IPS DF 4.7 (cell line): ENCODE measurements at regions not wholly inside any gene's neighbourhood (a gene's known extent, or its start where the extent isn't known, plus 50 kb on each side); places are given as distances from the start of the nearest gene placed in this dataset.
"Not testable (repeated sequence)": the region's sequence is repeated elsewhere in the genome, so short reads cannot be mapped to it uniquely, and the experiment has no call there.

Experiments used
- DNase-seq: peaks from one replicate; pipeline ENCODE4 v3.0.0-alpha.2; 2013; ENCODE audit warnings: low spot score; ENCODE audit errors: extremely low read depth

DNA sequence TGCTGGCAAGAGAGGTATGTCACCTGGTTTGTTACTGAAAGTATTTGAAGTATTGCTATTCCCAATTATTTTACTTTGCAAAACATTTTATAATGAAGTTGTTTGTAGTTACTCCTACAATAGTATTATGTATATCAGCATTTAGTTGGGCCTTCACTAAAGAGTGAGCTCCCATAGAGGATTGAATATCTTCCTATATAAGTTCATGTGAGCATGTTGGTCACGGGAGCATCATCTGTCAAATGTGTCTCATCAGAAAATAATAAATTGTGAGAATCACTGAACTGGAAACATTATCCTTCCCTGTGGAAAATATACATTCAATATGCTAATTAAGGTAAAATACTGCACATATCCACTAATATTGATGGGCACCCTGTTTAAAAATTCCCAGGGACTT lies 360.1 kb upstream of the ADGRL3 start:
- DNase-seq, result no peak

DNA sequence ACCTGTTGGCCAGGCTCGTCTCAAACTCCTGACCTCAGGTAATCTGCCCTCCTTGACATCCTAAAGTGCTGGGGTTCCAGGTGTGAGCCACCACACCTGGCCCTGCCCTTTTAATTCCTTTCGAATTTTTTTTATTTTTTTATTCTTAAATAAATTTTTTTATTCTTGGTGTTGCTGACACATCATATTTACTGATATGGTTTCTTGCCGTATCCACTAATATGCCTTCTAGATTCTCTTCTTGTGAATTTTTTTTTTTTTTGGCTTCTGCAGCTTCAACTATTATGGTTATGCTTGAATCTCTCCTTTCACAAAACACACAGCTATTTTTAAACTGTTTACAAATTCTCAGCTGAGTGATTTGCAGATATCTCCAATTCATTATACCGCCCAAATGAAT lies 353.4 kb upstream of the ADGRL3 start:
- DNase-seq, result no peak

DNA sequence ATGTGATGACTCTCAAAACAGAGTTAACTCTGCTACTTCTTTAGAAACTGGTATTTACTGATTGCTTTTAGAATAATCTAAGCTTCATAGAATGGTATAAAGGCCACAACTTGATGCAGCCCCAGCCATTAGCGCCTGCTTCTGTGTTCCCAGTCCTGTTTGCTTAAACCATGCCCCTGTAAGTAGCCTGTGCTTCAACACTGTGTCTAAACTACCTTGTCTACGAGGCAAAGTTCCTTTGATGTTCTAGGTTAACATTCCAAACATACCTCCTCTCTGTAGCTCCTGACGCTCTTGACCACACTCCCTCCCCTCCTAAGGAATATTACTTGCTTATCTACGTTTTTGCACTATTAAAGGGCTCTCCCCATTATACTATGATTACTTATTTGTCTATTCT lies 352.5 kb upstream of the ADGRL3 start:
- DNase-seq, result no peak

DNA sequence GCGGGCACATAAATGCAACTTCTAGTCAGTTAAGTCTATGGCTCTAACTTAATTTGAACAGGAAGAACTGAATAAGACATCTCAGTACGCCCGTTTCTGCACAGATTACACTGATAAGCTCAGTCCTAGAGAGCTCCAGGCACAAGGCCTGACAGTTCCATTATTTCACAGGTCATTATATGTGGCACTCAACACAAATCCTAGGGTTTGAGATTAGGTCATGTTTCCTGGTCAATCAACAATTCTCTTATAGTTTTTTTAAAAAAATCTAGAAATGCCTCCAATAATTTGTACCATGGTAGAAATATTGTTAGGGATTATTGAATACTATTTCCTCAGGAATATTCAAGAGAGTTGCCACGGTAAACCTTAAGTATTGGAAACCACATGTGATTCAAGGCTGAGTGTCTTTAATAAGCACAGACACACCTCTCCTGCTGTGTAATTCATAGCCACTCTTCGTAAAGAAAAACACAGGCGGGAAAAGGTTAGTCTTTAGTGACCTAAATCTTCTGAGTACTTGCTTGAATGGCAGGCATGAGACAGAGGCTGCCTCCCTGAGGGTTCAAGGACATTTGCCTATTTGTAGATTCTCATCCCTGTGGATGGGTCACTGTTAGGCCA lies 342.9 kb upstream of the ADGRL3 start:
- DNase-seq, result no peak

DNA sequence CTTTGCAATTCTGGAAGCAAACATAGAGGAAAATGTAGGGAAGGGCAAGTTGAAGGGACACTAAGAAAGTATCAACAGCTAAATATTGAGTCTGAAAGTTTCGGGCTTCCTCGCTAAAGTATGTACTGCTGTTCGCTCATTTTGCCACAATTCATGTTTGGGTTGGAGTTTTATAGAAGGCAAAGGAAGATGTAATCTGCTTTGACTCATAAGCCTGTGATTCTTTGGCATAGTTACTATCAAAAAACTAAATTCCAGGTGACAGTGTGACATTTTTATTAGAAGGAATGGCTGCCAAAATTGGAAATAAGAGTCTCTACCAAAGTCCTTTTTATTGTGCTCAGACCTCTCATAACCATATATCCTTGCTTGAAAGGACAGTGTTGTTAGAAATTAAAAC lies 336.7 kb upstream of the ADGRL3 start:
- no peak for DNase-seq

DNA sequence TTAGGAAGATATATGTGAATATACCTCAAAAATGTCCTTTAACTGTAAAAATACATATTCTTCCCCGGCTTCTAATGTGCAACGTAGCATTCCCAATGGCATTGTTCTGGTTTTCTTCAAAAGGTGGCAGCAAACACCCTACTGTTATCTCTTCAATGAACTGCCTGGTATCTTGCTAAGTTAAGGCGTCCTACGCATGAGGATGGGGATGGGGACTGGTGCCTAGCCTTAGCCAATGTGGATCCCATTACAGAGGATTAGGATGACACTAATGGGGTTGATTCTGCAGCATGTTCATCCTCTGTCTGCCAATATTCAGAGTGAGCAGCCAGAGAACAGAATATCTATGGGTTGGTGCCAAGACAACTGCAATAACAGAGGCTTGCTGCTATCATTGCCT lies 334.9 kb upstream of the ADGRL3 start:
- DNase-seq, result no peak

DNA sequence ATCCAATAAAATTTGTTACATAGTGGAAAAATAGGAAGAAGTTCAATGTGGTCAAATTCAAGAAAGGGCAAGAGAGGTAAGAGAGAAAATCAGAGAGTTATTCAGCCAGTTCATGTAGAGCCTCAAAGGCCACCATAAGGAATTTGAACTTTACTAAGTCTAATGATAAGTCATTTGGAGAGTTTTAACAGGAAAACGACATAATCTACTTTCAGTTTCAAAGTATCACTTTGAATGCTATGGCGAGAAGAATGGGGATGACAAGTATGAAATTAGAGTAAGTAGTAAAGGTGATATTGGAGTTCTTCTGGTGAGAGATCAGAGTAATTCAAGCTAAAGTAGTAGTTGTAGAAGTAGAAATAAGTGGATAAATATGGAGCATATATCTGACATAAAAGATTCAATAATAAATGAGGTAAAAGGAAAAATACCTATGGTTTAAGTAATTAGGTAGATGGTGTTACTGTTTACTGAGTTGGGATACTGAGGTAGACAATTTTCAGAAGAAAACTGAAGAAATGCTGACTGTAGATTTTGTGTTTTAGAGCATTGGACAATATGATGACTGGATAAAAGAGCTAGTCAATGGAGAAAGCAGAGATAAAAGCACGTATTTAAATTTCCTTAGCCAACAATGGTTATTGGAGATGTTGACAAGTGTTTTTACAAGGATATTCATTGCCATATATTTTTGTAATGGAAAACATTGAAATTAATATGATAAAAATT lies 331.7 kb upstream of the ADGRL3 start:
- DNase-seq, result no peak

DNA sequence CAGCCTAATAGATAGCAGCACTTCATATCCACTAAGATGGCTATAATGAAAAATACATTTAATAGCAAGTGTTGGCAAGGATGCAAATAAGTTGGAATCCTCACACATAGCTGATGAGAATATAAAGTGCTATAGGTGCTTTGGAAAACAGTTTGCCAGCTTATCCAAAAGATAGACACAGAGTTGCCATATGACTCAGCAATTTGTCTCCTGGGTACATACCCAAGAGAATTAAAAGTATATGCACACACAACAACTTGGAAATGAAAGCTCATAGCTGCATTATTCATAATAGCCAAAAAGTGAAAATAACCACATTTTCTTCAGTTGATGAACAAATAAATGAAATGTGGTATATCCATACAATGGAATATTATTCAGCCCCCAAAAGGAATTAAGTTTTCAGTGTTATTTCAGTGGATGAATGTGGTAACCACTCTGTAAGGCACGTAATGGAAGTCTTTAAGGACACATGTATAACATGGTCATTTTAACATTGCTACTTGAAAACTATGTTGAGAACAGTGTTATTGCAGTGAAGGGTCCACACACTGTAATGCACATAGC lies 320.9 kb upstream of the ADGRL3 start:
- no peak for DNase-seq

DNA sequence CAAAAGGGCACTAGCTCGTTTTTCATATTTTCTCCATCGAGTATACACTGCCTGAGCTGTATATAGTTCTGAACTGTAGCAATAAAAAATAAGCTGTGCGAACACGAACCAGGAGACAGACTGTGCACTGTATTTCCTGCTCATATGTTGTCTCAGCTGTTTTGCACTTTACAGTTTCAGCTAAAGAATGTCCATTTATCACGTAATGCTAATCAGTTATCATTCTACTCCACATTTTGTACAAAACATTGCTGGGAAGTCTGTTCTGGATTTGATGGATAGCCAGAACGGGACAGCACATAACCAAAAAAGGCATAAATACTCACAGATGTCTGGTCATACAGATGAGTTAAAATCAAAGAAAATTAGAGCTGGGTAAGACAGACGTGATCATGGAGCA lies 315.5 kb upstream of the ADGRL3 start:
- no peak for DNase-seq

DNA sequence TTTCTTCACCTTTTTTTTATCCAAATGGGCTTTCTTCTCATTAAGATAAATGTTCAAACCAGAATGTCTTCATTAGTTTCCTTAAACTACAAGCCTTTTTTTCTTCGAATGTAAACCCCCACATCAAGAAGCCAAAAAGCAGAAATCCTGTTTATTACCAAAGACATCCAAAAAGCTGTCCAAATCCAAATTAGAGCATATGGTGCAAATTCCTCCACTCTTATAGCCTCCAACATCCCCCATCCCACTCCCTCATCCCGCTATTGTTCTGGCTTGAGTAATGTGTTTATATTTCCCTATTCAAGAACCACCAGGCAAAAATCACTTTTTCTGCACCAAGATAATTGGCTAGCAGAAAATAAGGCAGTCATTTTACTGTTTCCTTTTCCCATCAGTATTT lies 315.1 kb upstream of the ADGRL3 start:
- DNase-seq, result no peak

DNA sequence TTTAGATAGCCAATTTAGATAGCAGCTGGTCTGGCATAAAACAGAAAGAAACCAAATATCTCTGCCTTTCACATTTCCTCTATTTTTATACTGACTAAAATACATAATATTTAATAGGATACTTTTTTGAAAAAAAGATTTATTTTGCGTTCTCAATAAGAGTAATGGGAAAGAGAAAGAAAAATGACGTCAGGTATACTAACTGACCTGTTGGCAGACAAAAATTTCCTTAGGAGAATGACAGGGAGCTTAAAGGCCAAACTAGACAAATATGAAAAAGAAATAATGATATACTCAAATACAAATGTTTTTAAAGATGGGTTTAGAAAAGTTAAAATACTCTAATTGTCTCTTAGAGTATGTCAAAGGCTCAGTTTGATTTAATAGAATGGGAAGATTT lies 309.4 kb upstream of the ADGRL3 start:
- no peak for DNase-seq

DNA sequence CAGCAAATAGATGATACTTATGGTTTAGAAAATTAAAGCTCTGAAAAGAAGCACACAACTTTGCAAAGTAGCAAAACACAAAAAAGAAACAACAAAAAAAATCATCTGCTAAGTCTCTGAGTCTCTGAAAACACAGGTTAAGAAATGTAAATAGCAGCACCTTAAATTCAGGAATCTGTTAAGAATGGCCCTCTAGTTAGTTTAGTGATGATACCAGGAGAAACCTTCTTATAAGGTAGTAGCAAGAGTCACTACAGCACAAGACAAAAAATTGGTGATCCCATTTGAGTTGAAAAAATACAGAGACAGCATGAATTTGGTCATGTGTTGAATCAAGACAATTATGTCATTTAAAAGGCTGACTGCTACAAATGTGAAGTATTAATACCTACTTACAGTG lies 308.2 kb upstream of the ADGRL3 start:
- DNase-seq, result peak; percentile 25

DNA sequence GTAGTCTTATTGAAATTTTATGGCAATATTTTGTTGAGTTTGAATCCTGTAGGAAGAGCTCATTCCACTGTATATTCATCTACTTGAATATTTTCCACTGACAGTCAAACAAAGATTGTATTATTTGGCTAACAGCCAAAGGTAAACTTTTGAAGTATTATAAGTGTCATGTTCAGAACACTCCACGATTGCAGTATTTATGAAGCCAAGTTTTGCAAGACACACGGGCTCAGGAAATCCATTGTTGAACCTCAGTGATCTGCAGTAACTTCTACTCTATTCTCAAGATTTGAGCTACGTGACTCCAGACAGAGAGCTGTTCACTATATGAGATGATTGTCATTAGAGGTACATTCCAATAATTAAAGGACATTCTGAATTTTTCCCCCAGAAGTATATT lies 302.7 kb upstream of the ADGRL3 start:
- no peak for DNase-seq

DNA sequence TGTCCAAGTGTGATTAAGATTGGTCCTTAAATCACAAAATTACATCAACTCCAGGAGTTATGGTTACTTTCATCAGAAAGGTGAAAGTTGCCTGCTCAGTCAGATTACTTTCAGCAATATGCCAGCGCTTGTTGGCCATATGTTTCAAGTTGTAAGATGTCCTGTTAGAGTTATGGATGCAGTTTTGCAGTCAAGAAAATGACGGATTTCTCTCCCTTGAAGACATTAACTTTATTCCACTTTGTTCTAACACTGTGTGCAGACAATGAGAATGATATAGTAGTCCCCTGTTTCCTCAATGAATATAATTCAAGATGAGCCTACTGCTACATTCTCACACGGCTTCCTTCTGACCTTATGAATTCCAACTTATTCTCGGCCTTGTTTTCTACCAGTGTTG lies 295.0 kb upstream of the ADGRL3 start:
- DNase-seq, result no peak

DNA sequence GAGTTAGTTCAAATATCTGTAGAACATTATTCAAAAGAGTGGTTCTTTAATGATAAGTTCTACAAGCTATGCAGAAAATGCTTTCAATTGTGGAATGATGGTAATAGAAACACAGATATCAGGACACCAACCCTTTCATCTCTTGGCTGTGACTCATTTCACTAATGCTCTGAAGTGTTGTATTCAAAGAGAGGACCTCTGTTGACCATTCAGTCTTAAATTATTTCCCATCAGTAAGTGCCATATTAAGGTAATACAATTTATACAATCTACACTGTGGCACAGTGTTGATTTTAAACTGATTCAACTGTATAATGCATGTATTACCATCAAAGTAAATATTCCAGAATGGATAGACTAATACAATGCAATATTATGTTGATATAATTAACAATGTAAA lies 289.0 kb upstream of the ADGRL3 start:
- no peak for DNase-seq

DNA sequence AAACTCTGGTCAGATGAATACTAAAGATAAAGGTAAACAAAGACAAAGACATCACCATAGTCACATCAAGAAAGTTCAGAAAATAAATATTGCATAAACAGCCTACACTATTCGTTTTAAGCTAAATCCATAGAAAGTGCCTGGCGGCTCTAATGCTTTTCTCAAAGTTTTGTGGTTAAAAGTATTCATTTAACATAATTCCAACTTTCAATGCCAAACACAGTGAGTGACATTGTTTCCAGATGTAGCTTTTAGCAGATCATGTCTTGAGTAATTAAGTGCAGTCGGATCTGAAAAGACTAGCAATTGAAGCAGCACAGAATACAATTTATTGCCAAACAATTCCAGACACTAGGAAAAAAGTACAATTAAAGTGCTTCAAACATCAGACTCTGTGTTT lies 287.1 kb upstream of the ADGRL3 start:
- no peak for DNase-seq

DNA sequence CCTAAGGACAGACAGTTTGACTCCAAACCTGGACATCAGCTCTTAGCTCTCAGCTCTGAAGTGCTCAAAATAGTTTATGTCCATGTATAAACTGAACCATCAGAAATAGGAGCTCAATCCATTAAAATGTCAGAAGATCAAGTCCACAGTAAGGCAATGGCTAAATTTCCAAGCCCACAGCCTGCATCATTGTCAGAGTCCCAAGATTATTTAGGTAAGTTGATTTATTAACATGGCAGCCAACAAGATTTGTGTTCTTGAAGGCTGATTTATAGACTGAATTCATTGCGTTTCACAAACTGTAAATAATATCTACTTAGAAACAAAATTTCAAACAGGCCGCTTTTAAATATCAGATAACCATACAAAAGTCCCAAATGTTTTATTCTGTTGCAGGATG lies 286.5 kb upstream of the ADGRL3 start:
- DNase-seq, result no peak

DNA sequence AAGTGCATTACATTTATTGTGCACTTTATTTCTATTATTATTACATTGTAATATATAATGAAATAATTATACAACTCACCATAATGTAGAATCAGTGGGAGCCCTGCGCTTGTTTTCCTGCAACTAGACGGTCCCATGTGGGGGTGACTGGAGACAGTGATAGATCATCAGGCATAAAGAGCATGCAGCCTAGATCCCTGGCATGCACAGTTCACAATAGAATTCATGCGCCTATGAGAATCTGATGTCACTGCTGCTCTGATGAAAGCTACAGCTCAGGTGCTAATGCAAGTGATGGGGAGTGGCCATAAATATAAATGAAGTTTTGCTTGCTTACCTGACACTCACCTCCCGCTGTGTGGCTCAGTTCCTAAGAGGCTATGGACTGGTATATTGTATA lies 278.4 kb upstream of the ADGRL3 start:
- not testable (repeated sequence) for DNase-seq

DNA sequence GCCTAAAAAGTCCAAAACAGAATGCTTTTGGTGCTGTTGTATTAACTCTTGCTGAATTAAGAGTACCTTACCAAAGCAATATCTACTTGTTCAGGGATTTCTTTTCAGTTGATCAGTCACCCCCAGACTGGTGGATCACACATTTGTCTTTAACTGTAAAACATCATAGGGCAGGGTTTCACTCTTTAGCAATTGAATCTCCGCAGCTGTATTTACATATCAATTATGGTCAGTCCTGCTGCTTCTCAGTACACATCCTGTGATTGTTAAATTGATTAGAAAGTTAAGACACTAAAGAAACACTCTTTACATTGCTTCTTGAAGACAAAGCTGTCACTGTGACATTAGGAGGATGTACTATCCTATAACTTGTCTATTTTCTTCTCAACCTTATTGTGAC lies 277.1 kb upstream of the ADGRL3 start:
- no peak for DNase-seq

DNA sequence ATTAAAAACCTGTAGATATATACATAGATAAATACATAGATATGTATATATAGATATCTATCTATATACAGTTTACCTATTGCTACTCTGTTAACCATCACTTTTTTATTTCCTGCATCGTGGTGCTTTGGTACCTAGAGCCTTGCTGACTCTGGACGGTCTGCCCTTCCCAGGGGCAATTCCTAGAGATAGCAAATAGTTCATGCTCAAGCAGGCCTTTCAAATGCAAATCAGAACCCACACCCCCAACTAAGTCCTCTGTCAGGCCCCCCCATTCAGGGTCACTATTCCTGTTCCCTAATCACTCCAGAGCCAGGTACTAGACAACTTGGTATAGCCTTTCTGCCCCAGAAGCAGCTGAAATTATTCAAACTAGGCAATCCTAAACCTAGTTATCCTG lies 273.5 kb upstream of the ADGRL3 start:
- DNase-seq, result no peak

DNA sequence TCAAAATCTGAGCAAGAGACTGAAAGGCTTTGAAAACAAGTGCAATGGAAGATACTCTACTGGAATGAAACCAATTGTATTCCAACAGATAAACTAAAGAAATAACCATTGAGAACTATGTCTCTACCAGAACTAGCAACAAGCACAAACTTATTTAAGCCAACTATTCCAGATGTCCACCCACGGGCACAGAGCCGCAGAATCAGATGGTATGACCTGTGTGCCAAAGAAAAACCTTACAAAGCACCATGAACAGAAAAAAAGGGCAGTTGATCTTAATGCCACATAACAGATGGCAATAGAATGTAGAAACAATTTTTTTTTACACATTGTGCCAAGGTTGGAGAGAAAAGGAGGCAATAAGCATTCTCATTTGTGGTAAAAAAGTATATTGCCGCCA lies 269.3 kb upstream of the ADGRL3 start:
- DNase-seq, result no peak

DNA sequence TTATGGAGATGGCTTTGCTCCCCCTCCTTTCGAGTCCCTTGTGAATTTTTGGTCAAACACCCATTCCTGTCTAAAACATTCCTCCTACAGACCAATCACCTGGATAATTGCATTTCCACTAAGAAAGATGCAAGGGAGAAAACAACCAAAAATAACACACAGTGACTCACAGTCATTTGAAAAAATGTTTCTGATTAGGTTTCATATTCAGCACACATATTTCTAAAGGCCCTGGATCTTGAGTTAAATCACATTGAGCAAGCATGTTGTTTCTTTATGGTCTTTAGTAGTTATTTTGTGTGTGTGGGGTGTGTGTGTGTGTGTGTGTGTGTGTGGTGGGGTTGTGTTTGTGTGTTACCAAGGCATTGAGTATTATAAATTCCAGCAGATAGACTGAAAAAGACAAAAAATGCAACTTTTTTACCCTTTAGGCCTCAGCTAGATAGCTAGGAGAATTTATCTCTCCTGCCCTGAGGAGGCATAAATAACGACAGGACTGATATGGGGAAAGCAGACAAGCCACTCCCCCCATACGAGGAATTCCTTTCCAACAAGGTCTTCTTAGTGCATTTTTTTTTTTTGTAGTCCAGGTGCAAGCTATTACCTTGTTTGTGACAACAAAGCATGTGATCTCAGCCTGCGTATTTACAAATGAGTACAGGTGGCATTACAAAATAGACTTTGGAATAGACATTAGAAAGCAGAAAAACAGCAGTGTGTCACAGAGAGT lies 265.4 kb upstream of the ADGRL3 start:
- no peak for DNase-seq

DNA sequence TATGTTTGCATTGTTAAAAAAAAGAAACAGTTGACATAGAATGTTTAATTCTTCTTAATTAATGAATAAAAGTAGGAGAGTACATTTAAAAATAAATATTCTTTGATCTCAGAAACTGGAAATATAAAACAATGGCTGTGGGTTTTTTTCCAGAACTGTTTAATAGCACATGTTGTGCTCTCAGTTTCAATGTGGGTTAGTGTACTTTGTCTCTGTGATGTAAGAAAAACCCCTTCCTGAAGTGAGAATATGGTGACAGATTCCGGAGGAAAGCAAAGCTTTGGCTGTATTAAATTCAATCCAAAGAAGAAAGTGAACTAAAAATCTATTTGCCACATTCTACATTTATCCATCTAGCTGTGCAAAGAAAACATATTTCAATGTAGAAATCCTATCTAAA lies 261.9 kb upstream of the ADGRL3 start:
- DNase-seq, result no peak
